ENCODE measurements at regions not wholly inside any gene's neighbourhood (a gene's known extent, or its start where the extent isn't known, plus 50 kb on each side); places are given as distances from the start of the nearest gene placed in this dataset.

- TF ChIP-seq CTCF (IDR thresholded peaks at IDR 0.05) (no peak), POLR2A (IDR thresholded peaks at IDR 0.05) (no peak)
Observed at GRCh38 chr13:103406967-103407366, 340.8 kb upstream of the SLC10A2 start.
